GM12878 (cell line): ENCODE measurements at regions not wholly inside any gene's neighbourhood (a gene's known extent, or its start where the extent isn't known, plus 50 kb on each side); places are given as distances from the start of the nearest gene placed in this dataset.

Source experiments
- ATAC-seq: fragments of 200-7000 bp; cut with Tn5 transposase; 3 replicates; pipeline ENCODE4 v1.9.1; 2020; ENCODE audit warnings: mild to moderate bottlenecking, moderate library complexity
- BruUV-seq: library from RNA; stranded (reverse); fragments of 400-500 nt; replicated peaks from 2 replicates; lab custom pipeline; 2021; lab: Mats Ljungman, UMichigan
- CTCF ChIA-PET: fragments of 300-600 bp; sonication (Branson Sonifier 250); formaldehyde crosslinking; extraction: SDS; loops from one replicate; lab custom pipeline; 2021; ENCODE audit warnings: inconsistent platforms; lab: Yijun Ruan, JAX
- POLR2A ChIA-PET: fragments of 350-600 bp; formaldehyde crosslinking; extraction: SDS; loops from one replicate; lab custom pipeline; 2021; ENCODE audit warnings: inconsistent platforms; lab: Charles Lee
- RAD21 ChIA-PET: fragments of 300-600 bp; sonication (Branson Sonifier 250); formaldehyde crosslinking; loops from one replicate; lab custom pipeline; 2023; ENCODE audit warnings: antibody characterized with exemption; ENCODE audit not compliant: unreplicated experiment; lab: Charles Lee
- SMC1A ChIA-PET: fragments of 300-600 bp; sonication (Branson Sonifier 250); formaldehyde crosslinking; loops from one replicate; lab custom pipeline; 2023; ENCODE audit not compliant: unreplicated experiment, uncharacterized antibody; lab: Charles Lee
- DNase-seq: peaks from one replicate; pipeline ENCODE4 v3.0.0-alpha.2; 2011; ENCODE audit warnings: low read depth, low spot score
- FAIRE-seq: peaks from 3 replicates; lab custom pipeline; 2011; peaks lifted over from hg19 to GRCh38; lab: Jason Lieb, UNC
- H2AFZ ChIP-seq: 2 replicates; pipeline ENCODE4 v1.6.0; 2011; ENCODE audit warnings: low read depth, low read length, control low read depth; ENCODE audit not compliant: control insufficient read depth
- H3K27ac ChIP-seq: 2 replicates; pipeline ENCODE4 v1.5.1; 2011; ENCODE audit warnings: control low read depth; ENCODE audit not compliant: control insufficient read depth, insufficient read depth
- H3K27me3 ChIP-seq, 2 experiments: replicated peaks in 1 of 2; 2 replicates each; pipeline versions ENCODE4 v1.6.0 to v1.6.1; 2011; ENCODE audit warnings: low read length in 1 of 2; ENCODE audit not compliant: control insufficient read depth in 2 of 2, insufficient read depth in 2 of 2
- H3K36me3 ChIP-seq, 2 experiments: 2 replicates each; pipeline ENCODE4 v1.5.1; 2011; ENCODE audit warnings: low read length in 1 of 2; ENCODE audit not compliant: control insufficient read depth in 2 of 2, insufficient read depth in 2 of 2
- H3K4me1 ChIP-seq: 2 replicates; pipeline ENCODE4 v1.6.1; 2011; ENCODE audit warnings: mild to moderate bottlenecking, low read length, moderate library complexity, mixed read lengths; ENCODE audit not compliant: control insufficient read depth, insufficient read depth
- H3K4me2 ChIP-seq: 2 replicates; pipeline ENCODE4 v1.6.0; 2011; ENCODE audit warnings: control low read depth; ENCODE audit not compliant: control insufficient read depth, insufficient read depth
- H3K4me3 ChIP-seq: fragments of 200-600 bp; sonication (generic); 2 replicates; pipeline ENCODE4 v1.5.1; 2016
- H3K79me2 ChIP-seq: 2 replicates; pipeline ENCODE4 v1.6.0; 2011; ENCODE audit warnings: low read length; ENCODE audit not compliant: control insufficient read depth, insufficient read depth
- H3K9ac ChIP-seq: 2 replicates; pipeline ENCODE4 v1.8.0; 2011; ENCODE audit warnings: low read length, control low read depth, mixed read lengths; ENCODE audit not compliant: control insufficient read depth, insufficient read depth
- H3K9me3 ChIP-seq: replicated peaks from 3 replicates; pipeline ENCODE4 v1.5.1; 2011; ENCODE audit warnings: mild to moderate bottlenecking, low read length; ENCODE audit not compliant: control insufficient read depth, insufficient read depth
- H4K20me1 ChIP-seq: 2 replicates; pipeline ENCODE4 v1.6.0; 2011; ENCODE audit not compliant: control insufficient read depth, insufficient read depth
- BCL11A ChIP-seq: IDR thresholded peaks from 2 replicates; pipeline ENCODE4 v1.6.1; 2011; ENCODE audit warnings: low read depth, low read length
- E2F8 ChIP-seq: fragments of 450-650 bp; IDR thresholded peaks from 2 replicates; pipeline ENCODE4 v1.6.1; 2018; ENCODE audit warnings: mild to moderate bottlenecking, low read depth, moderate library complexity; ENCODE audit not compliant: partially characterized antibody
- IKZF2 ChIP-seq, 2 experiments: fragments of 450-650 bp; IDR thresholded peaks; 2 replicates each; pipeline ENCODE4 v1.6.1; 2017; ENCODE audit warnings: mild to moderate bottlenecking in 2 of 2, moderate library complexity in 2 of 2
- MTA3 ChIP-seq: IDR thresholded peaks from 2 replicates; pipeline ENCODE4 v1.6.1; 2012; ENCODE audit warnings: low read length, inconsistent platforms, borderline replicate concordance
- NFXL1 ChIP-seq: fragments of 450-650 bp; IDR thresholded peaks from 2 replicates; pipeline ENCODE4 v1.6.1; 2017; ENCODE audit warnings: antibody characterized with exemption, mild to moderate bottlenecking, borderline replicate concordance
- PKNOX1 ChIP-seq: fragments of 450-650 bp; IDR thresholded peaks from 2 replicates; pipeline ENCODE4 v1.6.1; 2016; ENCODE audit warnings: mild to moderate bottlenecking
- POLR2A ChIP-seq: IDR thresholded peaks from 2 replicates; pipeline ENCODE4 v1.6.1; 2011; ENCODE audit warnings: low read depth, mild to moderate bottlenecking, low read length
- SUZ12 ChIP-seq: fragments of 200-600 bp; sonication (generic); IDR thresholded peaks from one replicate; pipeline ENCODE4 v1.6.1; 2018; ENCODE audit warnings: antibody characterized with exemption, mild to moderate bottlenecking; ENCODE audit not compliant: unreplicated experiment
- ZNF622 ChIP-seq: fragments of 450-650 bp; IDR thresholded peaks from 2 replicates; pipeline ENCODE4 v1.6.1; 2017; ENCODE audit warnings: mild to moderate bottlenecking, inconsistent platforms
- WGBS: methylation state at CpG from one replicate; pipeline ENCODE4 v1.1.6; 2016; ENCODE audit warnings: low lambda C conversion rate; ENCODE audit not compliant: insufficient replicate concordance, insufficient coverage; ENCODE audit errors: missing lambda C conversion rate; 5-methylcytosine and 5-hydroxymethylcytosine counted together
- in situ Hi-C: fragments of 300-500 bp; cut with MboI; formaldehyde crosslinking; loops from 9 replicates; pipeline ENCODE4 v1.14.3; 2018; ENCODE audit warnings: mixed read lengths
- intact Hi-C: fragments of 100-400 bp; cut with micrococcal nuclease; formaldehyde crosslinking; loops from one replicate; pipeline ENCODE4 v1.14.2; 2022; ENCODE audit not compliant: unreplicated experiment
- TF ChIP-seq, protein P1 (sequence below): fragments of 450-650 bp; formaldehyde crosslinking; IDR thresholded peaks from 2 replicates; pipeline ENCODE4 v1.4.0; 2020; ENCODE audit warnings: mild to moderate bottlenecking, moderate library complexity

GRCh38 chr15:67968564-67968963, 85.6 kb upstream of the PIAS1 start:
- FAIRE-seq (no peak), DNase-seq (no peak), ATAC-seq (no peak; the same call in 2 of the 3 replicates)
- H4K20me1 ChIP-seq = no peaks in the 10 kb centered on the region
- H3K9ac ChIP-seq = peak overlapping the region; percentile 30; the same call in 1 of the 2 replicates
- no peaks in the 10 kb centered on the region for H3K36me3 ChIP-seq
- intact Hi-C loops = no loop called here
- CTCF ChIA-PET = interaction anchor here (0.7 to 2.0 kb wide), 5 partner anchors 9 to 186 kb away, joined by 3 to 6 read pairs (median 4); no protein-coding TSS in a partner anchor
- peak overlapping the region; percentile 79 for H3K4me2 ChIP-seq
- WGBS = 69% methylated on average over 6 of the region's 6 CpGs
- in situ Hi-C loops = no loop called here
- no TSS peak for BruUV-seq
- no peak overlapping the region for H3K27ac ChIP-seq
- H3K4me3 ChIP-seq = peak overlapping the region; percentile 58
- SMC1A ChIA-PET = interaction anchor here (0.6 to 1.7 kb wide), 10 partner anchors 8 to 105 kb away, joined by 3 to 6 read pairs (median 4); no protein-coding TSS in a partner anchor
- peaks cover 14% of the 10 kb centered on the region for H3K4me1 ChIP-seq
- H3K79me2 ChIP-seq = no peaks in the 10 kb centered on the region
- no peaks in the 10 kb centered on the region for H3K27me3 ChIP-seq
- RAD21 ChIA-PET = interaction anchor here (0.7 to 1.6 kb wide), 4 partner anchors 31 to 146 kb away, joined by 3 to 5 read pairs (median 4); partner anchors contain the start of gene PIAS1
- peak overlapping the region; percentile 89 for H2AFZ ChIP-seq
- H3K9me3 ChIP-seq = no peaks in the 10 kb centered on the region; the same call in 2 of the 3 replicates
- no peak for TF ChIP-seq E2F8
- no peak for TF ChIP-seq BCL11A
- TF ChIP-seq ZNF622 = no peak
- no peak for TF ChIP-seq NFXL1
- TF ChIP-seq PKNOX1 = no peak
- no peak for TF ChIP-seq POLR2A
- no peak for TF ChIP-seq IKZF2 (IDR thresholded peaks at IDR 0.05)
- no peak for TF ChIP-seq MTA3
- TF ChIP-seq SUZ12 = no peak
- TF ChIP-seq, protein P1, sequence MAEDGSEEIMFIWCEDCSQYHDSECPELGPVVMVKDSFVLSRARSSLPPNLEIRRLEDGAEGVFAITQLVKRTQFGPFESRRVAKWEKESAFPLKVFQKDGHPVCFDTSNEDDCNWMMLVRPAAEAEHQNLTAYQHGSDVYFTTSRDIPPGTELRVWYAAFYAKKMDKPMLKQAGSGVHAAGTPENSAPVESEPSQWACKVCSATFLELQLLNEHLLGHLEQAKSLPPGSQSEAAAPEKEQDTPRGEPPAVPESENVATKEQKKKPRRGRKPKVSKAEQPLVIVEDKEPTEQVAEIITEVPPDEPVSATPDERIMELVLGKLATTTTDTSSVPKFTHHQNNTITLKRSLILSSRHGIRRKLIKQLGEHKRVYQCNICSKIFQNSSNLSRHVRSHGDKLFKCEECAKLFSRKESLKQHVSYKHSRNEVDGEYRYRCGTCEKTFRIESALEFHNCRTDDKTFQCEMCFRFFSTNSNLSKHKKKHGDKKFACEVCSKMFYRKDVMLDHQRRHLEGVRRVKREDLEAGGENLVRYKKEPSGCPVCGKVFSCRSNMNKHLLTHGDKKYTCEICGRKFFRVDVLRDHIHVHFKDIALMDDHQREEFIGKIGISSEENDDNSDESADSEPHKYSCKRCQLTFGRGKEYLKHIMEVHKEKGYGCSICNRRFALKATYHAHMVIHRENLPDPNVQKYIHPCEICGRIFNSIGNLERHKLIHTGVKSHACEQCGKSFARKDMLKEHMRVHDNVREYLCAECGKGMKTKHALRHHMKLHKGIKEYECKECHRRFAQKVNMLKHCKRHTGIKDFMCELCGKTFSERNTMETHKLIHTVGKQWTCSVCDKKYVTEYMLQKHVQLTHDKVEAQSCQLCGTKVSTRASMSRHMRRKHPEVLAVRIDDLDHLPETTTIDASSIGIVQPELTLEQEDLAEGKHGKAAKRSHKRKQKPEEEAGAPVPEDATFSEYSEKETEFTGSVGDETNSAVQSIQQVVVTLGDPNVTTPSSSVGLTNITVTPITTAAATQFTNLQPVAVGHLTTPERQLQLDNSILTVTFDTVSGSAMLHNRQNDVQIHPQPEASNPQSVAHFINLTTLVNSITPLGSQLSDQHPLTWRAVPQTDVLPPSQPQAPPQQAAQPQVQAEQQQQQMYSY (CRISPR knock-in tag) = no peak
- TF ChIP-seq, all 136 proteins: peak for 0
- POLR2A ChIA-PET = interaction anchor here (0.9 kb wide), 1 partner anchor 67 kb away, joined by 3 read pairs; no protein-coding TSS in a partner anchor
